HEK293 (cell line): ENCODE measurements at regions not wholly inside any gene's neighbourhood (a gene's known extent, or its start where the extent isn't known, plus 50 kb on each side); places are given as distances from the start of the nearest gene placed in this dataset.

ENCODE experiments used
- CTCF ChIA-PET: fragments of 350-600 bp; formaldehyde crosslinking; extraction: SDS; loops from one replicate; lab custom pipeline; 2021; ENCODE audit warnings: antibody characterized with exemption; lab: Yijun Ruan, JAX
- POLR2A ChIA-PET: fragments of 300-600 bp; formaldehyde crosslinking; extraction: SDS; loops from one replicate; lab custom pipeline; 2020; ENCODE audit warnings: antibody characterized with exemption, inconsistent platforms; lab: Yijun Ruan, JAX
- H3K27ac ChIP-seq: fragments of 200-500 bp; sonication (Bioruptor generic); 2 replicates; pipeline ENCODE4 v1.5.1; 2014; ENCODE audit warnings: low read depth, low read length, control low read depth, inconsistent platforms; ENCODE audit errors: extremely low read depth
- H3K36me3 ChIP-seq, 2 experiments: fragments of 200-500 bp in 1 of 2; sonication (Bioruptor generic) in 1 of 2; 1 replicate in 1 of 2; 2 replicates in 1 of 2; pipeline ENCODE4 v1.5.1; 2014 to 2017; ENCODE audit warnings: inconsistent platforms in 2 of 2, low read length in 2 of 2; ENCODE audit not compliant: control insufficient read depth in 2 of 2, insufficient read depth in 1 of 2
- H3K4me1 ChIP-seq: fragments of 200-500 bp; sonication (Bioruptor generic); 2 replicates; pipeline ENCODE4 v1.5.1; 2014; ENCODE audit warnings: mild to moderate bottlenecking, low read length, inconsistent platforms; ENCODE audit not compliant: control insufficient read depth, insufficient read depth
- H3K4me3 ChIP-seq: 2 replicates; pipeline ENCODE4 v1.5.1; 2011; ENCODE audit warnings: low read depth, mild to moderate bottlenecking, control low read depth, low read length, moderate library complexity
- H3K9me3 ChIP-seq: fragments of 200-500 bp; sonication (Bioruptor generic); 2 replicates; pipeline ENCODE4 v1.5.1; 2014; ENCODE audit warnings: low read depth, low read length, inconsistent platforms; ENCODE audit not compliant: control insufficient read depth, insufficient read depth
- KLF1 ChIP-seq: fragments of 450-650 bp; formaldehyde crosslinking; IDR thresholded peaks from 2 replicates; pipeline ENCODE4 v1.5.1; 2016; ENCODE audit warnings: missing biosample characterization, missing genetic modification characterization
- KLF16 ChIP-seq: fragments of 450-650 bp; formaldehyde crosslinking; IDR thresholded peaks from 2 replicates; pipeline ENCODE4 v1.5.1; 2017; ENCODE audit warnings: missing biosample characterization, missing genetic modification characterization
- KLF7 ChIP-seq: fragments of 450-650 bp; formaldehyde crosslinking; IDR thresholded peaks from 2 replicates; pipeline ENCODE4 v1.5.1; 2016; ENCODE audit warnings: missing biosample characterization, missing genetic modification characterization, borderline replicate concordance
- ZBTB44 ChIP-seq: fragments of 450-650 bp; IDR thresholded peaks from 2 replicates; pipeline ENCODE4 v1.5.1; 2018; ENCODE audit warnings: missing biosample characterization, mild to moderate bottlenecking, missing genetic modification characterization
- ZBTB6 ChIP-seq: fragments of 450-650 bp; formaldehyde crosslinking; IDR thresholded peaks from 2 replicates; pipeline ENCODE4 v1.5.1; 2017; ENCODE audit warnings: missing biosample characterization, missing genetic modification characterization
- ZEB2 ChIP-seq: fragments of 450-650 bp; formaldehyde crosslinking; IDR thresholded peaks from 2 replicates; pipeline ENCODE4 v1.5.1; 2016; ENCODE audit warnings: missing biosample characterization, missing genetic modification characterization
- ZNF112 ChIP-seq: fragments of 450-650 bp; formaldehyde crosslinking; IDR thresholded peaks from 2 replicates; pipeline ENCODE4 v1.5.0; 2017; ENCODE audit warnings: missing biosample characterization, missing genetic modification characterization
- ZNF157 ChIP-seq: fragments of 450-650 bp; formaldehyde crosslinking; IDR thresholded peaks from 2 replicates; pipeline ENCODE4 v1.5.1; 2016; ENCODE audit warnings: missing biosample characterization, missing genetic modification characterization
- ZNF292 ChIP-seq: fragments of 450-650 bp; formaldehyde crosslinking; IDR thresholded peaks from 2 replicates; pipeline ENCODE4 v1.5.1; 2016; ENCODE audit warnings: low read depth, missing biosample characterization, missing genetic modification characterization, borderline replicate concordance
- ZNF302 ChIP-seq: fragments of 450-650 bp; formaldehyde crosslinking; IDR thresholded peaks from 2 replicates; pipeline ENCODE4 v1.5.1; 2016; ENCODE audit warnings: missing biosample characterization, missing genetic modification characterization, low read depth
- ZNF48 ChIP-seq: fragments of 450-650 bp; formaldehyde crosslinking; IDR thresholded peaks from 2 replicates; pipeline ENCODE4 v1.5.1; 2016; ENCODE audit warnings: missing biosample characterization, missing genetic modification characterization
- ZNF529 ChIP-seq: fragments of 450-650 bp; formaldehyde crosslinking; IDR thresholded peaks from 2 replicates; pipeline ENCODE4 v1.5.1; 2017; ENCODE audit warnings: missing genetic modification characterization, missing biosample characterization; ENCODE audit not compliant: insufficient replicate concordance
- ZNF571 ChIP-seq: fragments of 450-650 bp; formaldehyde crosslinking; IDR thresholded peaks from 2 replicates; pipeline ENCODE4 v1.5.0; 2017; ENCODE audit warnings: missing biosample characterization, missing genetic modification characterization
- ZNF610 ChIP-seq: fragments of 450-650 bp; formaldehyde crosslinking; IDR thresholded peaks from 2 replicates; pipeline ENCODE4 v1.5.1; 2016; ENCODE audit warnings: missing biosample characterization, missing genetic modification characterization, borderline replicate concordance
- ZNF660 ChIP-seq: fragments of 450-650 bp; IDR thresholded peaks from 2 replicates; pipeline ENCODE4 v1.5.1; 2018; ENCODE audit warnings: missing biosample characterization, mild to moderate bottlenecking, missing genetic modification characterization
- TF ChIP-seq, protein P1 (sequence below): fragments of 450-650 bp; formaldehyde crosslinking; IDR thresholded peaks from 2 replicates; pipeline ENCODE4 v1.5.0; 2017; ENCODE audit warnings: missing biosample characterization, missing genetic modification characterization, borderline replicate concordance
- TF ChIP-seq, protein P2 (sequence below): fragments of 450-650 bp; formaldehyde crosslinking; IDR thresholded peaks from 2 replicates; pipeline ENCODE4 v1.5.1; 2016; ENCODE audit warnings: missing biosample characterization, missing genetic modification characterization
- TF ChIP-seq, protein P3 (sequence below): fragments of 450-650 bp; formaldehyde crosslinking; IDR thresholded peaks from 2 replicates; pipeline ENCODE4 v1.5.1; 2016; ENCODE audit warnings: missing biosample characterization, missing genetic modification characterization

DNA sequence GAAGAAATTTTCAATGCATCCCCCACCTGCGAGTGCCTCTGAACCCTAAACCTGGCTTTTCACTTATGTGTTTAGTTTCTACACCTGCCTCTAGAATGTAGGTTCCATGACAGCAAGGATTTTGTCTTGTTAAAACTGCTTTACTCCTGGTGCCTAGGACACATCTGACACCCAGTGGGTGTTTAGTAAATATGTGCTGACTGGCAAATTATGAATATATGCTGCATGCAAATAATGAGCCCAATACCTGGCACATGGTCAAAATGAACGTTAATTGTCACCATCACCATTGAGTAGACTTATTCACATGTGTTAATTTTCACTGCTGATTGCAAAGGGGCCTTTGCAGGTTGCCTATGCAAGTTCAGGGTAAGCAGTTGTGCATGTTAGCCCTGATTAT is 249.9 kb upstream of the WWC1 start:
- no peak overlapping the region for H3K4me3 ChIP-seq
- ChIA-PET CTCF (interaction anchor here (0.7 kb wide), 1 partner anchor 1297 kb away, joined by 3 read pairs; no protein-coding TSS in a partner anchor), POLR2A (no interaction called here)
- H3K9me3 ChIP-seq: no peaks in the 10 kb centered on the region
- TF ChIP-seq ZBTB44 (no peak), ZNF48 (tag by site-specific recombination) (no peak), ZNF302 (tag by site-specific recombination) (no peak), ZNF571 (no peak), ZNF292 (tag by site-specific recombination) (no peak), ZNF660 (tag by site-specific recombination) (no peak), ZNF157 (tag by site-specific recombination) (no peak), KLF16 (tag by site-specific recombination) (no peak), ZNF529 (tag by site-specific recombination) (no peak), ZNF610 (tag by site-specific recombination) (no peak), ZEB2 (tag by site-specific recombination) (no peak), ZNF112 (tag by site-specific recombination) (no peak), ZBTB6 (tag by site-specific recombination) (no peak), KLF1 (tag by site-specific recombination) (no peak), KLF7 (tag by site-specific recombination) (no peak)
- TF ChIP-seq, protein P1, sequence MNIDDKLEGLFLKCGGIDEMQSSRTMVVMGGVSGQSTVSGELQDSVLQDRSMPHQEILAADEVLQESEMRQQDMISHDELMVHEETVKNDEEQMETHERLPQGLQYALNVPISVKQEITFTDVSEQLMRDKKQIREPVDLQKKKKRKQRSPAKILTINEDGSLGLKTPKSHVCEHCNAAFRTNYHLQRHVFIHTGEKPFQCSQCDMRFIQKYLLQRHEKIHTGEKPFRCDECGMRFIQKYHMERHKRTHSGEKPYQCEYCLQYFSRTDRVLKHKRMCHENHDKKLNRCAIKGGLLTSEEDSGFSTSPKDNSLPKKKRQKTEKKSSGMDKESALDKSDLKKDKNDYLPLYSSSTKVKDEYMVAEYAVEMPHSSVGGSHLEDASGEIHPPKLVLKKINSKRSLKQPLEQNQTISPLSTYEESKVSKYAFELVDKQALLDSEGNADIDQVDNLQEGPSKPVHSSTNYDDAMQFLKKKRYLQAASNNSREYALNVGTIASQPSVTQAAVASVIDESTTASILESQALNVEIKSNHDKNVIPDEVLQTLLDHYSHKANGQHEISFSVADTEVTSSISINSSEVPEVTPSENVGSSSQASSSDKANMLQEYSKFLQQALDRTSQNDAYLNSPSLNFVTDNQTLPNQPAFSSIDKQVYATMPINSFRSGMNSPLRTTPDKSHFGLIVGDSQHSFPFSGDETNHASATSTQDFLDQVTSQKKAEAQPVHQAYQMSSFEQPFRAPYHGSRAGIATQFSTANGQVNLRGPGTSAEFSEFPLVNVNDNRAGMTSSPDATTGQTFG (tag by site-specific recombination): no peak
- TF ChIP-seq, protein P2, sequence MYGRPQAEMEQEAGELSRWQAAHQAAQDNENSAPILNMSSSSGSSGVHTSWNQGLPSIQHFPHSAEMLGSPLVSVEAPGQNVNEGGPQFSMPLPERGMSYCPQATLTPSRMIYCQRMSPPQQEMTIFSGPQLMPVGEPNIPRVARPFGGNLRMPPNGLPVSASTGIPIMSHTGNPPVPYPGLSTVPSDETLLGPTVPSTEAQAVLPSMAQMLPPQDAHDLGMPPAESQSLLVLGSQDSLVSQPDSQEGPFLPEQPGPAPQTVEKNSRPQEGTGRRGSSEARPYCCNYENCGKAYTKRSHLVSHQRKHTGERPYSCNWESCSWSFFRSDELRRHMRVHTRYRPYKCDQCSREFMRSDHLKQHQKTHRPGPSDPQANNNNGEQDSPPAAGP (tag by site-specific recombination): no peak
- TF ChIP-seq, protein P3, sequence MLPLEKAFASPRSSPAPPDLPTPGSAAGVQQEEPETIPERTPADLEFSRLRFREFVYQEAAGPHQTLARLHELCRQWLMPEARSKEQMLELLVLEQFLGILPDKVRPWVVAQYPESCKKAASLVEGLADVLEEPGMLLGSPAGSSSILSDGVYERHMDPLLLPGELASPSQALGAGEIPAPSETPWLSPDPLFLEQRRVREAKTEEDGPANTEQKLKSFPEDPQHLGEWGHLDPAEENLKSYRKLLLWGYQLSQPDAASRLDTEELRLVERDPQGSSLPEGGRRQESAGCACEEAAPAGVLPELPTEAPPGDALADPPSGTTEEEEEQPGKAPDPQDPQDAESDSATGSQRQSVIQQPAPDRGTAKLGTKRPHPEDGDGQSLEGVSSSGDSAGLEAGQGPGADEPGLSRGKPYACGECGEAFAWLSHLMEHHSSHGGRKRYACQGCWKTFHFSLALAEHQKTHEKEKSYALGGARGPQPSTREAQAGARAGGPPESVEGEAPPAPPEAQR (tag by site-specific recombination): no peak
- H3K27ac ChIP-seq: no peak overlapping the region
- no peaks in the 10 kb centered on the region for H3K36me3 ChIP-seq
- H3K4me1 ChIP-seq: no peaks in the 10 kb centered on the region
